ENCODE measurements at regions not wholly inside any gene's neighbourhood (a gene's known extent, or its start where the extent isn't known, plus 50 kb on each side); places are given as distances from the start of the nearest gene placed in this dataset.
"Not testable (repeated sequence)": the region's sequence is repeated elsewhere in the genome, so short reads cannot be mapped to it uniquely, and the experiment has no call there.

- no peak for DNase-seq
Observed at GRCh38 chr6:9795880-9796279, 619.0 kb downstream of the TFAP2A start.

GRCh38 chr6:9789201-9789600 is 625.7 kb downstream of the TFAP2A start:
- DNase-seq, result no peak

- DNase-seq, result no peak
Observed at GRCh38 chr6:9784786-9785185, 630.1 kb downstream of the TFAP2A start.

GRCh38 chr6:9783567-9783966 is 631.3 kb downstream of the TFAP2A start:
- no peak for DNase-seq

- DNase-seq, result no peak
Observed at GRCh38 chr6:9766240-9766915, 648.5 kb downstream of the TFAP2A start.

GRCh38 chr6:9761220-9761619 is 653.7 kb downstream of the TFAP2A start:
- no peak for DNase-seq

- no peak for DNase-seq
Observed at GRCh38 chr6:9754515-9754914, 660.4 kb downstream of the TFAP2A start.

GRCh38 chr6:9745966-9746365 is 668.9 kb downstream of the TFAP2A start:
- DNase-seq, result no peak

GRCh38 chr6:9745476-9745875 is 669.4 kb downstream of the TFAP2A start:
- no peak for DNase-seq

- no peak for DNase-seq
Observed at GRCh38 chr6:9744119-9744518, 670.8 kb downstream of the TFAP2A start.

- DNase-seq, result no peak
Observed at GRCh38 chr6:9732056-9732455, 682.8 kb downstream of the TFAP2A start.

GRCh38 chr6:9725776-9726175 is 689.1 kb downstream of the TFAP2A start:
- DNase-seq, result not testable (repeated sequence)

- no peak for DNase-seq
Observed at GRCh38 chr6:9717568-9717967, 697.3 kb downstream of the TFAP2A start.

GRCh38 chr6:9711365-9711764 is 703.5 kb downstream of the TFAP2A start:
- DNase-seq, result no peak

- no peak for DNase-seq
Observed at GRCh38 chr6:9710574-9710973, 704.3 kb downstream of the TFAP2A start.

- no peak for DNase-seq
Observed at GRCh38 chr6:9708600-9708999, 706.3 kb downstream of the TFAP2A start.

- DNase-seq, result no peak
Observed at GRCh38 chr6:9704989-9705388, 709.9 kb downstream of the TFAP2A start.

- DNase-seq, result no peak
Observed at GRCh38 chr6:9702914-9703313, 712.0 kb downstream of the TFAP2A start.

GRCh38 chr6:9699888-9700287 is 715.0 kb downstream of the TFAP2A start:
- DNase-seq, result no peak

- no peak for DNase-seq
Observed at GRCh38 chr6:9697263-9697931, 717.5 kb downstream of the TFAP2A start.

GRCh38 chr6:9690388-9690787 is 724.5 kb downstream of the TFAP2A start:
- DNase-seq, result no peak

GRCh38 chr6:9680727-9681126 is 734.1 kb downstream of the TFAP2A start:
- not testable (repeated sequence) for DNase-seq

GRCh38 chr6:9675122-9675521 is 739.8 kb downstream of the TFAP2A start:
- no peak for DNase-seq

GRCh38 chr6:9659848-9660247 is 755.0 kb downstream of the TFAP2A start:
- no peak for DNase-seq

- no peak for DNase-seq
Observed at GRCh38 chr6:9657994-9658393, 756.9 kb downstream of the TFAP2A start.

Measured in DMS153 (cell line).